ENCODE measurements at regions not wholly inside any gene's neighbourhood (a gene's known extent, or its start where the extent isn't known, plus 50 kb on each side); places are given as distances from the start of the nearest gene placed in this dataset.

DNA sequence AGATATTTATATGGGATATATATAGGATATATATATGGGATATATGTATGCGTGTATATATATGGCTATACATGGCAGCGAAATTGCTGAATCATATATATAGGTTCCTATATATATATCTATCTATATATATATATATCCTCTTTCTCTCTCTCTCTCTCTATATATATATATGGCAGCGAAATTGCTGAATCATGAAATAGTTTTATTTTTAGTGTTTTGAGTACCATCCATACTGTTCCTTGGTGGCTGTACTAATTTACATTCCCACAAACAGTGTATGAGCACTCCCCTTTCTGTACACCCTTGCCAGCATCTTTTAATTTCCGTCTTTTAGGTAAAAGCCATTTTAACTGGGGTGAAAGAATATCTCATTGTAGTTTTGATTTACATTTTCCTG, 397.6 kb upstream of the LINC00305 start:
- DNase-seq: no peak
- Histone ChIP-seq H3K27me3 (no peaks in the 10 kb centered on the region), H3K27ac (no peak overlapping the region), H3K9me3 (no peaks in the 10 kb centered on the region), H3K9ac (ENCODE audit: low read depth in 2 of 2, low read length in 2 of 2) (no peak overlapping the region), H3K4me3 (no peak overlapping the region), H3K4me1 (no peaks in the 10 kb centered on the region), H3K36me3 (no peaks in the 10 kb centered on the region)
- intact Hi-C loops (cut with DNase I): no loop called here
- TF ChIP-seq, protein P1, sequence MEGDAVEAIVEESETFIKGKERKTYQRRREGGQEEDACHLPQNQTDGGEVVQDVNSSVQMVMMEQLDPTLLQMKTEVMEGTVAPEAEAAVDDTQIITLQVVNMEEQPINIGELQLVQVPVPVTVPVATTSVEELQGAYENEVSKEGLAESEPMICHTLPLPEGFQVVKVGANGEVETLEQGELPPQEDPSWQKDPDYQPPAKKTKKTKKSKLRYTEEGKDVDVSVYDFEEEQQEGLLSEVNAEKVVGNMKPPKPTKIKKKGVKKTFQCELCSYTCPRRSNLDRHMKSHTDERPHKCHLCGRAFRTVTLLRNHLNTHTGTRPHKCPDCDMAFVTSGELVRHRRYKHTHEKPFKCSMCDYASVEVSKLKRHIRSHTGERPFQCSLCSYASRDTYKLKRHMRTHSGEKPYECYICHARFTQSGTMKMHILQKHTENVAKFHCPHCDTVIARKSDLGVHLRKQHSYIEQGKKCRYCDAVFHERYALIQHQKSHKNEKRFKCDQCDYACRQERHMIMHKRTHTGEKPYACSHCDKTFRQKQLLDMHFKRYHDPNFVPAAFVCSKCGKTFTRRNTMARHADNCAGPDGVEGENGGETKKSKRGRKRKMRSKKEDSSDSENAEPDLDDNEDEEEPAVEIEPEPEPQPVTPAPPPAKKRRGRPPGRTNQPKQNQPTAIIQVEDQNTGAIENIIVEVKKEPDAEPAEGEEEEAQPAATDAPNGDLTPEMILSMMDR (IDR thresholded peaks at IDR 0.05): no peak

DNA sequence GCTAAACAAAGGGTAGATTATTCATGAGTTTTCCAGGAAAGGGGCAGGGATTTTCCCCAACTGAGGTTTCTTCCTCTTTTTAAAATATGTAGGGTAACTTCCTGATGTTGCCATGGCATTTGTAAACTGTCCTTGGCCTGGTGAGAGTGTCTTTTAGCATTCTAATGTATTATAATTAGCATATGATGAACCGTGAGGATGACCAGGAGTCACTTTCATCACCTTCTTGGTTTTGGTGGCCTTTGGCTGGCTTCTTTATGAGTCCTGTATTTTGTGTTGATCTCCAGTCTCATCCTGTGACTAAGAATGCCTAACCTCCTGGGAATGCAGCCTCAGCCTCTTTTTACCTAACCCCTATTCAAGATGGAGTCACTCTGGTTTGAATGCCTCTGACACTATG, 391.0 kb upstream of the LINC00305 start:
- Histone ChIP-seq H3K36me3 (no peaks in the 10 kb centered on the region), H3K27me3 (no peaks in the 10 kb centered on the region), H3K9ac (ENCODE audit: low read depth in 2 of 2, low read length in 2 of 2) (no peak overlapping the region), H3K27ac (no peak overlapping the region), H3K4me3 (no peak overlapping the region), H3K4me1 (no peaks in the 10 kb centered on the region), H3K9me3 (no peaks in the 10 kb centered on the region)
- TF ChIP-seq, protein P1 (IDR thresholded peaks at IDR 0.05): no peak
- intact Hi-C loops (cut with DNase I): no loop called here
- no peak for DNase-seq

DNA sequence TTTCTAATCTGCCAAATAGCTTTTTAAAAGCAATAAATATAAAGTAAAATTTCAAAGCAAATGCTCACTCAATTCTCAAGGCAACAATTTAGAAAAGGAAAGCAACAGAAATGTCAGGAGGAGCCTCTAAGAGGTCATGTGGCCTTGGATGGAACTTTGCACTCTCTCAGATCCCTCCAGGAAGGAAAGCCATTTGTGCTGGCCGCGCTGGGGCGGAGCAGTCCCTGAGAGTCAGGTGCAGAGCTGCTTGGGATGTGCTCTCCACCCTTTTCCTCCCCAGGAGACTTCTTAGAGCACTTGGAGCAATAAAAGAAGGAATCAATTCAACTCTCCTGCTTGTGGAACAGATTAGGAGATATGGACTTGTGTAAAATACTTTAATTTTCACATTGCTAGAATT, 379.8 kb upstream of the LINC00305 start:
- no peak for DNase-seq
- intact Hi-C loops (cut with DNase I): no loop called here

DNA sequence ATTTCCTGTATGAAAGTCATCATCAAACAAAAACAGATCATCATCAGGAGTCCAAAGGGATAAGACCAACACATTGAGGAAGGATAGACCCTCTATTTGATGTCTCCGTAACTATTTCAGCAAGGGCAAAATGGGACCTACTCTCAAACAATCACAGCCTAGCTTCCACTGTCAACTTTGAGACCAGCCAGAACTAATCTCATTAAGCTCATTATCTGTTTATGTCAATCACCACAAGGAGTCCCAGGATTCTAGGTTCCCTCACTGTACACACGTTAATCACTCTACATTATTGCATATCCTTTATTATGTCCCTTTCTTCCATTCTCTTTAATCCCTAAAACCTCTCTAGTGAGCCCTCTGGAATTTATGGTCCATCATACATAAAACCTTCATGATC, 370.3 kb upstream of the LINC00305 start:
- H3K27me3 ChIP-seq: no peaks in the 10 kb centered on the region
- no peak for DNase-seq
- intact Hi-C loops (cut with DNase I): no loop called here
- H3K4me3 ChIP-seq: no peak overlapping the region
- no peaks in the 10 kb centered on the region for H3K4me1 ChIP-seq
- no peak overlapping the region for H3K9ac ChIP-seq (ENCODE audit: low read depth in 2 of 2, low read length in 2 of 2)
- no peaks in the 10 kb centered on the region for H3K36me3 ChIP-seq
- H3K9me3 ChIP-seq: no peaks in the 10 kb centered on the region
- TF ChIP-seq, protein P1 (IDR thresholded peaks at IDR 0.05): no peak
- H3K27ac ChIP-seq: no peak overlapping the region

More for the DNA sequence above, 379.8 kb upstream of the LINC00305 start:
- H3K4me1 ChIP-seq: no peaks in the 10 kb centered on the region
- TF ChIP-seq, protein P1 (IDR thresholded peaks at IDR 0.05): no peak
- no peaks in the 10 kb centered on the region for H3K27me3 ChIP-seq
- no peak overlapping the region for H3K4me3 ChIP-seq
- H3K9ac ChIP-seq (ENCODE audit: low read depth in 2 of 2, low read length in 2 of 2): no peak overlapping the region
- H3K27ac ChIP-seq: no peak overlapping the region
- no peaks in the 10 kb centered on the region for H3K9me3 ChIP-seq
- H3K36me3 ChIP-seq: no peaks in the 10 kb centered on the region

DNA sequence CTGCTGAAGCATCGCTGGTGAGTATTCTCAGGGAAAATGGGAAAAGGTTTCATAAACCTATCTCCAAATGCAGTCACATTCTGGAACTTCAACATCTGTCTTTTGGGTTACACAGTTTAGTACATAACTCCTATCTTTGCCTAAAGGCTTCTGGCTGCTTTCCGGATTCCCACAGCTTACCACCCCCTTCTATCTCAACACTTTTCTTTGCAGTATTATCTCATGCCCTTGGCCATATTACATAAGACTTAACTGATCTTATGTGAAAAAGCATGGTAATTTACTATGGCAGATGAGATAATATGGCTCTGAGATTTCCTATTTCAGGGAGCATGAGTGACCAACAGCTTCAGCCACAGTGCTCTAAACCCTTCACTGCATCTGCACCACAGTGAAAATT, 369.3 kb upstream of the LINC00305 start:
- intact Hi-C loops (cut with DNase I): no loop called here
- H3K9ac ChIP-seq (ENCODE audit: low read depth in 2 of 2, low read length in 2 of 2): no peak overlapping the region

More for the DNA sequence above, 369.3 kb upstream of the LINC00305 start:
- no peak overlapping the region for H3K27ac ChIP-seq
- no peaks in the 10 kb centered on the region for H3K9me3 ChIP-seq
- no peak for DNase-seq
- no peak overlapping the region for H3K4me3 ChIP-seq
- no peaks in the 10 kb centered on the region for H3K27me3 ChIP-seq
- no peaks in the 10 kb centered on the region for H3K36me3 ChIP-seq
- no peaks in the 10 kb centered on the region for H3K4me1 ChIP-seq
- TF ChIP-seq, protein P1 (IDR thresholded peaks at IDR 0.05): no peak

Measured in colonic mucosa (tissue), 4 donors.